ENCODE measurements at regions not wholly inside any gene's neighbourhood (a gene's known extent, or its start where the extent isn't known, plus 50 kb on each side); places are given as distances from the start of the nearest gene placed in this dataset.

- Histone ChIP-seq H3K36me3 (no peaks in the 10 kb centered on the region), H3K27me3 (no peaks in the 10 kb centered on the region), H3K27ac (no peak overlapping the region), H3K4me1 (no peaks in the 10 kb centered on the region), H3K4me3 (no peak overlapping the region), H3K9me3 (no peaks in the 10 kb centered on the region)
- intact Hi-C loops (cut with DNase I), result no loop called here
- TF ChIP-seq POLR2AphosphoS5 (IDR thresholded peaks at IDR 0.05; ENCODE audit: insufficient read depth in 1 of 2, low read depth in 1 of 2) (no peak), CTCF (IDR thresholded peaks at IDR 0.05) (no peak), POLR2A (IDR thresholded peaks at IDR 0.05) (no peak)
- DNase-seq (ENCODE audit: extremely low spot score in 2 of 2), result no peak
Measured at GRCh38 chr18:60469387-60470100, 97.0 kb upstream of the MC4R start.

GRCh38 chr18:60471652-60472051 lies 99.1 kb upstream of the MC4R start:
- Histone ChIP-seq H3K36me3 (no peaks in the 10 kb centered on the region), H3K27ac (no peak overlapping the region), H3K9me3 (no peaks in the 10 kb centered on the region), H3K4me3 (no peak overlapping the region), H3K4me1 (no peaks in the 10 kb centered on the region), H3K27me3 (no peaks in the 10 kb centered on the region)
- DNase-seq (ENCODE audit: extremely low spot score in 2 of 2), result no peak
- TF ChIP-seq POLR2A (IDR thresholded peaks at IDR 0.05), result no peak
- intact Hi-C loops (cut with DNase I), result no loop called here

GRCh38 chr18:60485201-60485600 lies 112.6 kb upstream of the MC4R start:
- DNase-seq (ENCODE audit: extremely low spot score in 2 of 2), result no peak
- TF ChIP-seq POLR2AphosphoS5 (IDR thresholded peaks at IDR 0.05; ENCODE audit: insufficient read depth in 1 of 2, low read depth in 1 of 2) (no peak), POLR2A (IDR thresholded peaks at IDR 0.05) (no peak), CTCF (IDR thresholded peaks at IDR 0.05) (no peak)
- H3K27me3 ChIP-seq, result no peaks in the 10 kb centered on the region
- H3K36me3 ChIP-seq, result no peaks in the 10 kb centered on the region
- H3K9me3 ChIP-seq, result no peaks in the 10 kb centered on the region
- no peak overlapping the region for H3K4me3 ChIP-seq
- H3K27ac ChIP-seq, result no peak overlapping the region
- H3K4me1 ChIP-seq, result no peaks in the 10 kb centered on the region
- intact Hi-C loops (cut with DNase I), result no loop called here

- no peaks in the 10 kb centered on the region for H3K9me3 ChIP-seq
- TF ChIP-seq POLR2AphosphoS5 (IDR thresholded peaks at IDR 0.05; ENCODE audit: insufficient read depth in 1 of 2, low read depth in 1 of 2) (no peak), POLR2A (IDR thresholded peaks at IDR 0.05) (no peak), CTCF (IDR thresholded peaks at IDR 0.05) (no peak)
- no peak overlapping the region for H3K4me3 ChIP-seq
- no peak overlapping the region for H3K27ac ChIP-seq
- no peaks in the 10 kb centered on the region for H3K36me3 ChIP-seq
- H3K4me1 ChIP-seq, result no peaks in the 10 kb centered on the region
- intact Hi-C loops (cut with DNase I), result no loop called here
- no peak for DNase-seq (ENCODE audit: extremely low spot score in 2 of 2)
- no peaks in the 10 kb centered on the region for H3K27me3 ChIP-seq
Measured at GRCh38 chr18:60493066-60493465, 120.5 kb upstream of the MC4R start.

GRCh38 chr18:60499675-60500074 lies 127.1 kb upstream of the MC4R start:
- Histone ChIP-seq H3K9me3 (no peaks in the 10 kb centered on the region), H3K27me3 (no peaks in the 10 kb centered on the region), H3K4me3 (no peak overlapping the region), H3K4me1 (no peaks in the 10 kb centered on the region), H3K36me3 (no peaks in the 10 kb centered on the region), H3K27ac (no peak overlapping the region)
- no peak for DNase-seq (ENCODE audit: extremely low spot score in 2 of 2)
- intact Hi-C loops (cut with DNase I), result no loop called here
- TF ChIP-seq POLR2A (IDR thresholded peaks at IDR 0.05), result no peak
- no peak for TF ChIP-seq POLR2AphosphoS5 (IDR thresholded peaks at IDR 0.05; ENCODE audit: insufficient read depth in 1 of 2, low read depth in 1 of 2)
- no peak for TF ChIP-seq CTCF (IDR thresholded peaks at IDR 0.05)
